Caco-2 (cell line): ENCODE measurements at regions not wholly inside any gene's neighbourhood (a gene's known extent, or its start where the extent isn't known, plus 50 kb on each side); places are given as distances from the start of the nearest gene placed in this dataset.

ENCODE experiments used
- BruUV-seq: library from RNA; stranded (reverse); fragments of 400-500 nt; replicated peaks from 2 replicates; lab custom pipeline; 2021; lab: Mats Ljungman, UMichigan
- CTCF ChIA-PET: fragments of 300-600 bp; sonication (Branson Sonifier 250); formaldehyde crosslinking; loops from one replicate; lab custom pipeline; 2022; ENCODE audit warnings: antibody characterized with exemption; lab: Charles Lee
- POLR2A ChIA-PET: fragments of 300-600 bp; sonication (Branson Sonifier 250); formaldehyde crosslinking; loops from one replicate; lab custom pipeline; 2022; ENCODE audit warnings: antibody characterized with exemption; lab: Charles Lee
- DNase-seq, 2 experiments: peaks; one replicate each; pipeline versions ENCODE4 v3.0.0 to v3.0.0-alpha.2; 2020 to 2022
- H3K27me3 ChIP-seq: replicated peaks from 2 replicates; pipeline ENCODE4 v1.6.0; 2011; ENCODE audit warnings: low read length; ENCODE audit not compliant: control insufficient read depth, insufficient read depth
- H3K36me3 ChIP-seq: 2 replicates; pipeline ENCODE4 v1.5.1; 2011; ENCODE audit warnings: low read length; ENCODE audit not compliant: control insufficient read depth, insufficient read depth
- H3K4me1 ChIP-seq: fragments of 250-450 bp; sonication (Bioruptor Pico); 2 replicates; pipeline ENCODE4 v1.5.1; 2020; ENCODE audit warnings: mild to moderate bottlenecking
- H3K4me3 ChIP-seq: 2 replicates; pipeline ENCODE4 v1.5.1; 2011; ENCODE audit warnings: low read depth, mild to moderate bottlenecking, control low read depth, low read length
- H3K9me3 ChIP-seq: fragments of 250-450 bp; sonication (Bioruptor Pico); 2 replicates; pipeline ENCODE4 v1.5.1; 2020; ENCODE audit warnings: mild to moderate bottlenecking, moderate library complexity
- H3K27ac Mint-ChIP-seq: one replicate; pipeline ENCODE4 v1.8.0; 2022; ENCODE audit warnings: mixed read lengths; ENCODE audit not compliant: unreplicated experiment
- H3K27me3 Mint-ChIP-seq: one replicate; pipeline ENCODE4 v1.8.0; 2022; ENCODE audit warnings: mixed read lengths; ENCODE audit not compliant: insufficient read depth, unreplicated experiment
- H3K36me3 Mint-ChIP-seq: one replicate; pipeline ENCODE4 v1.8.0; 2022; ENCODE audit warnings: mild to moderate bottlenecking, mixed read lengths; ENCODE audit not compliant: insufficient read depth, unreplicated experiment
- H3K4me1 Mint-ChIP-seq: one replicate; pipeline ENCODE4 v1.8.0; 2022; ENCODE audit warnings: low read depth, mixed read lengths; ENCODE audit not compliant: unreplicated experiment
- H3K4me3 Mint-ChIP-seq: one replicate; pipeline ENCODE4 v1.8.0; 2022; ENCODE audit warnings: mild to moderate bottlenecking, moderate library complexity, mixed read lengths; ENCODE audit not compliant: unreplicated experiment
- H3K9me3 Mint-ChIP-seq: one replicate; pipeline ENCODE4 v1.8.0; 2022; ENCODE audit warnings: mixed read lengths; ENCODE audit not compliant: unreplicated experiment
- intact Hi-C: fragments of 100-400 bp; cut with micrococcal nuclease; formaldehyde crosslinking; loops from one replicate; pipeline ENCODE4 v1.10.0; 2022; ENCODE audit not compliant: unreplicated experiment
- TF ChIP-seq, protein P1 (sequence below), 2 experiments: fragments of 200-600 bp in 1 of 2; IDR thresholded peaks; 1 replicate in 1 of 2; 2 replicates in 1 of 2; pipeline versions ENCODE4 v1.5.1 to v1.8.0; 2011 to 2022; ENCODE audit warnings: antibody characterized with exemption in 1 of 2, control low read depth in 1 of 2, inconsistent platforms in 1 of 2, low read depth in 1 of 2, low read length in 1 of 2, mild to moderate bottlenecking in 1 of 2, moderate library complexity in 1 of 2; ENCODE audit not compliant: insufficient read depth in 1 of 2, severe bottlenecking in 1 of 2, unreplicated experiment in 1 of 2

DNA sequence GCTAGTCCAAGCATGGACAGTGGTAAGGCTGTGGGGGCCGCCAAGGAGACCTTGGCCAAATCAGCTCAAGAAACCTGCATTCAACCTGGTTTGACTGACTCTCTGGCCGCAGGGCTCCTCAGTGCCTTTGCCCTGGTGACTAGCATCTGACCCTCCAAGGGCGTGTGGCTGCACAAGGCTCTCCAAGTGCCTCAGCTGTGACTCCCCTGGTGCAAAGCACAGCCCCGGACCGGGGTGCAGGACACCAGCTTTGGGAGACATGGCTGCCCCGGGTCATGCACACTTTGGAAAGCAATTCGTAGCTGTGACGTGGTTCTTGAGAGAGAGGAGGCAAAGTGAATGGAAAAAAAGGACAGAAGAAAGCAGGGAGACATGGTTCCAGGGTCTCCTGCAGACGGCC is 245.2 kb upstream of the IRX2 start:
- no peak overlapping the region for H3K4me3 Mint-ChIP-seq
- no peaks in the 10 kb centered on the region for H3K4me1 ChIP-seq
- ChIA-PET POLR2A (no interaction called here), CTCF (no interaction called here)
- no peaks in the 10 kb centered on the region for H3K36me3 Mint-ChIP-seq
- no peaks in the 10 kb centered on the region for H3K4me1 Mint-ChIP-seq
- TF ChIP-seq, protein P1, sequence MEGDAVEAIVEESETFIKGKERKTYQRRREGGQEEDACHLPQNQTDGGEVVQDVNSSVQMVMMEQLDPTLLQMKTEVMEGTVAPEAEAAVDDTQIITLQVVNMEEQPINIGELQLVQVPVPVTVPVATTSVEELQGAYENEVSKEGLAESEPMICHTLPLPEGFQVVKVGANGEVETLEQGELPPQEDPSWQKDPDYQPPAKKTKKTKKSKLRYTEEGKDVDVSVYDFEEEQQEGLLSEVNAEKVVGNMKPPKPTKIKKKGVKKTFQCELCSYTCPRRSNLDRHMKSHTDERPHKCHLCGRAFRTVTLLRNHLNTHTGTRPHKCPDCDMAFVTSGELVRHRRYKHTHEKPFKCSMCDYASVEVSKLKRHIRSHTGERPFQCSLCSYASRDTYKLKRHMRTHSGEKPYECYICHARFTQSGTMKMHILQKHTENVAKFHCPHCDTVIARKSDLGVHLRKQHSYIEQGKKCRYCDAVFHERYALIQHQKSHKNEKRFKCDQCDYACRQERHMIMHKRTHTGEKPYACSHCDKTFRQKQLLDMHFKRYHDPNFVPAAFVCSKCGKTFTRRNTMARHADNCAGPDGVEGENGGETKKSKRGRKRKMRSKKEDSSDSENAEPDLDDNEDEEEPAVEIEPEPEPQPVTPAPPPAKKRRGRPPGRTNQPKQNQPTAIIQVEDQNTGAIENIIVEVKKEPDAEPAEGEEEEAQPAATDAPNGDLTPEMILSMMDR (IDR thresholded peaks at IDR 0.05; ENCODE audit: insufficient read depth in 1 of 2, low read depth in 1 of 2, low read length in 1 of 2, severe bottlenecking in 1 of 2, unreplicated experiment in 1 of 2), result no peak
- H3K9me3 Mint-ChIP-seq, result no peaks in the 10 kb centered on the region
- H3K27me3 ChIP-seq, result no peaks in the 10 kb centered on the region
- H3K27me3 Mint-ChIP-seq, result peaks cover 20% of the 10 kb centered on the region
- no peaks in the 10 kb centered on the region; the same call in 1 of the 2 replicates for H3K9me3 ChIP-seq
- no peaks in the 10 kb centered on the region for H3K36me3 ChIP-seq
- BruUV-seq, result no TSS peak
- intact Hi-C loops, result no loop called here
- no peak overlapping the region for H3K4me3 ChIP-seq
- H3K27ac Mint-ChIP-seq, result no peak overlapping the region
- no peak for DNase-seq

- H3K4me1 Mint-ChIP-seq, result no peaks in the 10 kb centered on the region
Measured at GRCh38 chr5:2996248-2996647, 244.8 kb upstream of the IRX2 start.

DNA sequence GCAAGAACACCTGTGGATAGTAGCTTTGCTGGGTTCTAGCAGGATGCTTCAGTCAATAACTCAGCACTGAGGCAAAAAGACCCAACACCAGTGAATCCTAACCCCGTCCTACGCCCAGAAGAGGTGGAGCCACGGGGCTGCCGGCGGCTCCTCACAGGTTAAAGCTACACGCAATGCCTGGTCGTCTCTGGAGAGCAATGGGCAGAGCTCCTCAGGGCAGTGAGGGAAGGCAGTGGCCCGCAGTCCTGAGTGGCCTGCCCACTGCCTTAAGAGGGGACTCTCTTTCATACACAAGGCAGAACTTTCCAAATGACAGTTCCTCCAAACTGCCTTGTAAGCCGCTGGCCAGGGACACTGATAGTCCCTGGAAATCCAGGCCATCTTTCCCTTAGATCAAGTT is 244.2 kb upstream of the IRX2 start:
- Mint-ChIP-seq H3K4me1 (no peaks in the 10 kb centered on the region), H3K9me3 (no peaks in the 10 kb centered on the region)
- POLR2A ChIA-PET, result no interaction called here

More at GRCh38 chr5:2996248-2996647, 244.8 kb upstream of the IRX2 start:
- ChIA-PET POLR2A (no interaction called here), CTCF (no interaction called here)
- Mint-ChIP-seq H3K27ac (no peak overlapping the region), H3K9me3 (no peaks in the 10 kb centered on the region), H3K27me3 (peaks cover 22% of the 10 kb centered on the region), H3K36me3 (no peaks in the 10 kb centered on the region), H3K4me3 (no peak overlapping the region)
- intact Hi-C loops, result no loop called here
- TF ChIP-seq, protein P1 (IDR thresholded peaks at IDR 0.05; ENCODE audit: insufficient read depth in 1 of 2, low read depth in 1 of 2, low read length in 1 of 2, severe bottlenecking in 1 of 2, unreplicated experiment in 1 of 2), result no peak
- Histone ChIP-seq H3K36me3 (no peaks in the 10 kb centered on the region), H3K4me3 (no peak overlapping the region), H3K27me3 (no peaks in the 10 kb centered on the region), H3K9me3 (no peaks in the 10 kb centered on the region), H3K4me1 (no peaks in the 10 kb centered on the region)
- no TSS peak for BruUV-seq
- no peak for DNase-seq

More for the DNA sequence above, 244.2 kb upstream of the IRX2 start:
- no peaks in the 10 kb centered on the region for H3K9me3 ChIP-seq
- no peaks in the 10 kb centered on the region for H3K27me3 ChIP-seq
- H3K27ac Mint-ChIP-seq, result no peak overlapping the region
- peaks cover 22% of the 10 kb centered on the region for H3K27me3 Mint-ChIP-seq
- intact Hi-C loops, result no loop called here
- no TSS peak for BruUV-seq
- no peak for DNase-seq
- no peaks in the 10 kb centered on the region for H3K36me3 Mint-ChIP-seq
- H3K4me3 ChIP-seq, result no peak overlapping the region
- H3K4me3 Mint-ChIP-seq, result no peak overlapping the region
- CTCF ChIA-PET, result no interaction called here
- no peaks in the 10 kb centered on the region for H3K4me1 ChIP-seq
- H3K36me3 ChIP-seq, result no peaks in the 10 kb centered on the region
- TF ChIP-seq, protein P1 (IDR thresholded peaks at IDR 0.05; ENCODE audit: insufficient read depth in 1 of 2, low read depth in 1 of 2, low read length in 1 of 2, severe bottlenecking in 1 of 2, unreplicated experiment in 1 of 2), result no peak
